HG02763 (cell line): ENCODE measurements at regions not wholly inside any gene's neighbourhood (a gene's known extent, or its start where the extent isn't known, plus 50 kb on each side); places are given as distances from the start of the nearest gene placed in this dataset.

Source experiments
- ATAC-seq: cut with Tn5 transposase; IDR thresholded peaks from one replicate; pipeline ENCODE4 v1.9.1; 2021; ENCODE audit warnings: mild to moderate bottlenecking, moderate library complexity; ENCODE audit not compliant: unreplicated experiment

DNA sequence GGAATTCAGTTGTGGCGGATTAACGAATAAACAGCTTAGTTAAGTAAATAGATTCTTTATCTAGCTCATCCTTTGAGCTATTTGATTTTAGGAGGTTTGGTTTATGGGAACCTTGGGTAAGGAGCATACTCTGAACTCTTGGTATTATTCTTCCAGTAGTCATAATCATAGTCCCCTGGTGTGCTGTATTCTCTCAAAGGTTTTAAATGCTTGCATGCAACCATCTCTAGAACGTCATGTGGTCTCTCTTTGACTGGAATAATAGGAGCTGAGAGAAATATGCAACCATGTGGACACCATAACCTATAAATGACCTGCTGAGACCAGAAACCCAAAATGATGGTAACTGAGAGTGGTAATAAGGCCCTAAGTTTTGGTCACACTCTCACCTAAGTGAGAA lies 951.6 kb upstream of the MIR17HG start:
- ATAC-seq, result no peak

DNA sequence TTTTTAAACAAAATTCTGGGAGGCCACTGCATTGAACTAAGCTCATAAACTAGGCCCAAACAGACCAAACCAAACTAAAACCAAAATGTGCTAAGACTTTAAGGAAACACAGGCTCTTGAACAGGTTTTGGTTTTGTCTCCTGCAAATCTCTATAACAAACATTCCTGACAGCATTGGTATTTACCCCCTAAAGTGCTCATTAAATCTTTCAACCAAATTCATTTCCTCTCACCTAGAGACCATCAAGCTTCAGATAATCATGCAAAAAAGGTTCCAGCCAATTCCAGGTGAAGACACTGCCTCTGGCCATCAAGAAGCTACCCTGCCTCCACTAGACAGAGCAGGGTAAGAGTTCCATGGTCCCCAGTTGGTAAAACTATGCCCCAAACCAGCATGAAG lies 951.2 kb upstream of the MIR17HG start:
- ATAC-seq, result no peak

DNA sequence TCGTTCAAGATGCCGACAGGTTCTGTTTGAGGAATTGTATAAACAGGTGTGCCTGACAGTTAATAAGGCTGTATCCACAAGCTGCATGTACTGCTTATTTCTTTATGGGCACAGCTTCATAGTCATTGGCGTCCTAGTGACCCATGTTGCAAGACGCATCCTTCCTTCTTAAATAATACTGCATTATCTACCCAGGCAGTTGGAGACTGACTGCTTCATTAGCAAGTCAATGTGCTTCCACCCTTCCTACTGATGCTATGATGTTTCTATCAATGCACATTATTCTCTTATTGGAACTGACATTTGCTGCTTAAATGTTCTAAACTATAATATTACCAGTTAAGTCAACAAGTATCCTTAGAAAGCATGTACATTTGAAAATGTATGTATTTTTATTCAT lies 950.0 kb upstream of the MIR17HG start:
- no peak for ATAC-seq

DNA sequence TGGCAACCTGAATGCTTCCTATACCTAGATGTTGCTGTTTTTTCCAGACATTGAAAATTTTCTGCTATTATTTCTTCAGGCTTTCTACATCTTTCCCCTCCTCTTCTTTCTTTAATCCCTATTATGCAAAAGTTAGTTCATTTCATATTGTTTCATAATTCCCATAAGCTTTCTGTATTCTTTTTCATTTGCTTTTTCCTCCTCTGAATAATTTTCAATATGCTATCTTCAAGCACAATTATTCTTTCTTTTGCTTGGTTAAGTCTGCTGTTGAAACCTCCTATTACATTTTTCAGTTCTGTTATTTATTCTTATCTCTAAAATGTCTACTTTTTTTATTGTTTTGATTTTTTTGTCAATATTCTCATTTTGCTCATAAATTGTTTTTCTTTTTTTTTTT lies 947.1 kb upstream of the MIR17HG start:
- ATAC-seq, result no peak

DNA sequence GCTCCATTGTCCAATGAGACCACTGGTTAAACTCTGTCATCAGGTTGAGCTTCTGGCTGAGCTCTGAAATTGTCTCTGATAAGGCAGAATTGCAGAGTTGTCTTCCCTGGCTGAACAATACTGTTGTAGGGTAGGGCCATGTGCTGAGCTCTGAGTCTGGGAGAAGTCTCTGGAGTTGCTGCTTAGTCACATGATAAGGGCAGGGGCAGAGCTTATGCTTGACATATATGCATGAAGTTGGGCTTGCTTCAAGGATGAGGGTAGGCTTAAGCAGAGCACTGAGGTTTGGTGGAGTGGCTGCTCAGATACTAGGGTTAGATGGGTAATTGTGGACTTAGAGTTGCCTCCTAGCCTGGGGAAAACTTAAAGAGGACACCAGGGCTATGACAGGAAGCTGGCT lies 946.3 kb upstream of the MIR17HG start:
- ATAC-seq, result no peak

DNA sequence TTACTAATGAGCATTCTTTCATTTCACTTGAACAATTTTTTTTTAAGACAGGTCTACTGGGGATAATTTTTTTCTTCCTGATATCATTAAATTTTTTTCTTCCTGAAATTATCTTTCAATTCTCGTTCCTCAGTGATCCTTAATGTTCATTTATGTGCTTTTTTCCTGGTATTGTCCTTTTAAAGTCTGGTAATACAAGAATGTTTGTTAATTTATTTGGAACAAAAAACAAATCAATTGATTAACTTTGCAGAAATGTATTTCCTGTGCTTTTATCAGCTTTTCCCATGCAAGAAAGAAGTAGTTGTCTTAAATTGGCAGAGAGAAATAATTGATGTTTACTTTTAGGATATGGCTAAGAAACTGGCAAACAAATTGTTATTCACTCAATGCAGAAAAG lies 945.4 kb upstream of the MIR17HG start:
- ATAC-seq, result no peak

DNA sequence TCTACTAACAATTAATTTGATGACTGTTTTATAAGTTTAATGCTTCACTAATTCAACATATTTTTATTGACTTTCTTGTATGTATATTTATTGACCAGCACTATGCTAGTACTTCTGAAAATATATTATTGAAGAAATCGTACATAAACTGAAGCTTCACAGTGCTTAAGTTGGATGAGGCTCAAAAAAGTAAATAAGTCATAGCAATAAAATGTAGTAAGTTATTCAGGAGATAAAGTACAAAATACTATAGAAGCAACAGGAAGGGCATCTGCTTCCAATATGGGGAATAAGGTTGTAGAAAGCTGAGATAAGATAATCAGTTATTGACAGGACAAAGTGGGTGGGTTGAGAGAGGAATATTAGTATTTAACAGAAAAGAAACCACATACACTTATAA lies 944.9 kb upstream of the MIR17HG start:
- ATAC-seq, result no peak

DNA sequence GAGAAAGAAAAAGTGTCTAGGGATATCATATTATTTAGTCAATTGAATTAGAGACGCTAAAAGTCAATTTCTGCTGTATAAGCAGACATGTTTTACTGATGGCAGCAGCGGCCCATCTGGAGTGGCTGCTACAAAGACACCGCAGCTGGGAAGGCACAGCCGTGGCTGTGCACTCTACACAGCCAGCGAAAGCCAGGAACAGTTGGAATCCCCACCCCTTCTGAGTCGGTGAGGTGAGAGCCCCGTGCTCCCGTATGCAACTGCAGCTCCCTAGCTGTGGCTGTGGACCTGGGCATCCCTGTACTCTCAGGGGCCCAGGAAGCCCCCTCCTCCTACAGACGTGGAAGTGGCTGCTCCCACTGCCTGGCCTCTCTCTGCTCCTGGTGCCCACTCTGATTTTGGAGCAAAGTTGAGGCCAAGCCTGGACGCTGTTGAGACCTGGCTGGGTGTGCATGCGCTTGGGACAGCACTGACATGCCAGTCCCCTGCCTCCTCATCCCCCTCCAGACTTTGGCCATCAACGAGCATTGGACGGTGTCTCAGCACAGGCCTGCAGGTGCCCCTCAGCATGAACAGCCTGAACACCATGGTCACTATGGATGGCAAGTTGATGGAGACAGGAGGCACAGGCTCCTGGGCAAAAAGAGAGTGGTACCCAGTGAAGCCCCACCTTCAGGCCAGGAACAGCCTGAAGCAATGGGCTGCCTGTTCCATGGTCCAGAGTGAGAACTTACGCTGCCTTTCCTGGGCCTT lies 944.0 kb upstream of the MIR17HG start:
- ATAC-seq, result no peak

DNA sequence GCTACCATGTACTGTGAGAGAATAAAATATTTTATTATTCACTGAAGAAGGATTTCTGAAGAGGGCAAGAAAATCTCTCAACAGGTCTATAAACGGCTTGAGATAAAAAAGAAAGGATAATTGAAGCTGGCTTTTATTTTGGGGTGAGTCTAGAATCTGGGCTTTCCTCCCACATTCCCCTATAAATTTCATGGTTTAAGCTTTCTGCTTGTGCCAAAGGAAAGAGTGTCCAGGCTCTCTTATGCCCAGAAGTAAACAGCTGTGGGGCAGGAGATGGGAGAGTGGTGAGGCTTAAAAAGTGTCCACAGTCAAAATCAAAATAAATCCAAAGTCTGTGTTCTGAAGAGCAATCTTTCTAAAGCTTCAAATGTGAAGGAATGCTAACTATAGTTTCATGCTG lies 942.2 kb upstream of the MIR17HG start:
- ATAC-seq, result no peak

DNA sequence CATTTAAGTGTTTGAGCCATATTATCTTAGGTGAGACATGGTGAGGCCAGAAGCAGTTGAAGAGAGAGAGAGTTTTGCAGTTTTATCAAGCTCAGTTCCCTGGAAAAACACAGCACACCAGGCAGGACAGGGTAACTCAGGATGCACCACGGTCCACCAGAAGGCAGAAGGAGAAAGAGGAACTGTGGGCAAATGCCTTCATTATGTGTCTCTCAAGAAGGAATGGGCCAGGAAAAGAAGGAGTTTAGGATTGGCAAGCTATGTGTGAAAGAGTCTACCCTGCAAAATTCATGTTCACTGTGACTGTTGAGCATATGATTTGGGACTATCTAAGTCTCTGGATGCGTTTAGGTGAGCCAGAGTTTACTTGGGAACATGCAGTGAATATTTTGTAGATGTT lies 934.5 kb upstream of the MIR17HG start:
- ATAC-seq, result no peak

DNA sequence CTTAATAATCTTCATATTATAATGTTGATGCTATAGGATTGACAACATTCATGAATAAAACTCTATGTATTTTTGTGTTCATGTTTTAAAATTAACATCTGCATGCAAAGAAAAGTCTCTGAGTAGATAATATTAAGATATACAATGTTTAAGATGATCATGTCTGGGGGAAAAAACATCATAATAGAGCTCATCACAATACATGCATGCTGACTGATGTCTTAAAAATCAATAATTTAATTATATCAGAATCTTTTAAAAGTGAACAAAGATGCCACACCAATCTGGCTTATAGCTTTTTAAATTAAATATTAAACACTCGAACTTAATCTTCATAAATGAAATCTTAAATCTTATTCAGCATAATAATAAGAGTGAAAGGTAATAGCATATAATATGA lies 933.9 kb upstream of the MIR17HG start:
- no peak for ATAC-seq

DNA sequence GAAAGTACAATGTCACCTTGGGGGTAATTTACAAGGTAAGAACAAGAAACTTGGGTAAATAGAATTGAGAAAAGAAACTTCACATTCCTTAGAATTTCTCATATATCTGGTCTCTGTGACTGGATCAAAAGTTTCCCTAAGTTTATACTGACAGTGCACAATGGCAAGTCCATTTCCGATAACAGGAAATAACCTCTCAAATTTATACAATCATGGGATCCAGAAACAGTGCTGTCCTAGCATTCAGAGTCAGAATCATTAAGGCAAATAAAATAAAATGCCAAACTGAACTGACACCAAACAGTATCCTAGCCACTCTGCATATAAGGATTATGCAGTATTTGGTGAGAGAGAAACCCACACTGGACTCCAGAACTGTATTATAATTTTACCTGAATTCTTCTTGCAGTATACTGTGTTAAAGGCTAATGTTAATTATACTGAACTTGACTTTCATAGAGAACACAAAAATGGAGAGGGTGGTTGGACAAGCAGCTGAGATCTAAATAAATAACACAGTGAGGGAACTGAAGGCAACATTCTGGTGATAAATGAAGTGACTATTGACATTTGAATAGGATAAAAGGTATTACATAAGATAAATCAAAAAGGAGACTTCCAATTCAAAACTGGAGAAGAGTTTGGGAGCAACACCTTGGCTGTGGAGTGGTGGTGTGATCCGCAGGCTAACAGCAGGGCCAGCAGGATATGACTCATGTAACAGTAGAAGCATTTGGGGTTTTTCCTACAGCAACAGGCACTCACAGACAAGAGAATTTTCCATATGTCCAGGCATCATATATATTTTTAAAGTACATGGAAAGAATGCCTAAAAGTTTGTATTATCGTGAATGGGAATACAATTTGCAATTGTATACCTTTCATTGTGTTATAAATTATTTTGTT lies 932.5 kb upstream of the MIR17HG start:
- ATAC-seq, result no peak

DNA sequence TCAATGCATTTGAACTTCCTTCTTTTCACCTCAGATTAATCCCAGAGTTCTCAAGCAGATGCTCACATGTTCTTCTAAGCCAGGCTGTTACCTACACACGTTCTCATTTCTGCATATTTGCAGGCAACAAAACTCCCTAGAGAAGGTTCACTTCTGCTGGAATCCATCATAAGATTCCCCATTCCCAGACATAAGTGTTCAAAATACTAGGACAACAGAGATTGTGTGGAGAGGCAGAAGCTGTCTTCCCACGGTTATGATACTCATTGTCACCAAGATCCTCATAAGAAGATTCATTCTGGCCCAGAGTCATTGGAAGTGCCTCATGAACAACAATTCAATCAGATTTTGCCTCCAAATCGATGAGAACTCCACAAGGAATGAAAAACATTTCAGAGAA lies 931.6 kb upstream of the MIR17HG start:
- ATAC-seq, result no peak

DNA sequence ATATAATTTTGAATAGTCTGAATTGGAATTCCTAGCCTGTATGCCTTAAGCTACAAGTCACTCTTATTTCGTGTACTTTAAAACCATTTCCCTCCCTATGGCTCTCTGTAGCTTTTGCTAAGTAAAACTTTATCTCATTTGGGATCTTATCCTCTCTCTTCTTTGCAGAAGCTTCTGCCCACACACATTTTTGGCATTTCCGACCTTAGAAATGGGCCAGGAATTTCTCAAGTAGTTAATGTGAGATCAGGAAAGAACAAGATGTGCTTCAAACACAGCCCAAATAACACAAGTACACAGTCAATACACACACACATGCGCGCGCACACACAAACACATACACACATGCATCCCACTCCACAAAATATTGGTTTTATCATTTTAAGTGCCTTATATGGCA lies 931.0 kb upstream of the MIR17HG start:
- ATAC-seq, result no peak

DNA sequence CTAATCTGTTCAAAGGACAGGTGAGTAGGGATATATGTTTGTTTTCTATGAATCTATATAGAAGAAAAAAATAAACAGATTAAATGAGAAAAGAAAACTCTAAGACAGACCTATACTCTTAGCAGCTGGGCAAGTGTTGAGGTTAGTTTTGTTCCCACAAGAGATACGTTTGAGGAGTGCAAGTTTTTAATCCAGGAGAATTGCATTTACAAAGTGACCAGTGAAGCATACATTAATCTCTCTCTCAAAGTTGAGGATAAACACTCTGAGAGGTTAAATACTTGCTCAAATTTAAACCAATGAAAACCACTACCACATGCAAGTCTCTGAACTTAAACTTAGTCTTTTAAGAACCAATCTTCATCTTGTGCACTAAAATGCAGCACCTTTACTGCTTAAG lies 930.5 kb upstream of the MIR17HG start:
- no peak for ATAC-seq

DNA sequence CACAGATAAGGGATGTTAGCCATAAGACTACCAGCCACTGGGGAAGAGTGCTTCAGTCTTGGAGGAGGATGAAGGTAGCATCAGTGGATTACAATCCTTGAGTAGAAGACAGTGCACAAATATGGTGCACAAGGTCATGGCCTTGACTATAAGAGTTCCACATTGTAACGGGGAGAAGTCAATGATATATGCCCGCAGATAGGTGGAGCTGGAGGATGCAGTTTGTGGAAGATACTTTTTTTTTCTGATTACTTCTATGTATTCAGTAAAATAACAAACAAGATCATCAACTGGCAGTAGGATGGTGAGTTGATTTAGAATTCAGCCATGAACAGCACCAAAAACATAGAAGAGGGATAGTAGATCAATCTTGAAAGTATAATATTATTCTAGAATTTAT lies 926.8 kb upstream of the MIR17HG start:
- ATAC-seq, result no peak

DNA sequence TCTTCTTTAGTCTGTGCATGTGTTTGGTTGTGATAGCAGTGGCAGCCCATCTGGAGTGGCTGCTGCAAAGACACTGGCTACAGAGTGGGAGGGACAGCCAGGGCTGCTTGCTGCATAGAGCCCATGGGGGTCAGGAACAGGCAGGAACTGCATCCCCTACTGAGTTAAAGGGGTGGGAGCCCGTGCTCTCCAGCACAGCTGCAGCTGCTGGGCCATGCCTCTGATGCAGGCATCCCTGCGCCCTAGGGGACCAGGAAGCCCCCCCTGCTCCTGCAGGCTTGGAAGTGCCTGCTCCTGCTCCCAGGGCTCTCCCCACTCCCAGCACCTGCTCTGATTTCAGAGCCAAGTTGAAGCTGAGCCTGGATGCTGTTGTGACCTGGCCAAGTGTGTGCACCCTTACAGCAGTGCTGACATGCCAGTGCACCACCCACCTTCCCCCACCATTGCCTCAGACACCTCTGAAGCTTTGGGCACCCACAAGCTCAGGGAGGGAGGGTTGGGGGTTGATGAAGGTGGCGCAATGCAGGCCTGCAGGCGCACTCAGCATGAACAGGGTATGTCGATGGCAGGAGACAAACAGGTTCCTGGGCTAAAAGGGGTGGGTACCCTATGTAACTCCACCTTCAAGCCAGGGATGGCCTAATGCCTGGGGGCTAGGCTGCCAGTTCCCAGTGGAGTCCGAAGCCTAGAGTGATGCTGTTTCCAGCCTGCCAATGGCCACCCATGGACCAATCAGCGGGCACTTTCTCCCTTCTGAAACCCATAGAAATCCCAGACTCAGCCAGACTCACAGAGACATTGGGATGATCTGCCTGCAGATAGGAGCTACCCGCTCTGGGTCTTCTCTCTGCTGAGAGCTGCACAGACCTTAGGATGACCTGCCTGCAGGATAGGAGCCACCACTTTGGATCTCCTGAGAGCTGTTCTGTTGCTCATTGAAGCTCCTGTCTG lies 919.9 kb upstream of the MIR17HG start:
- no peak for ATAC-seq

DNA sequence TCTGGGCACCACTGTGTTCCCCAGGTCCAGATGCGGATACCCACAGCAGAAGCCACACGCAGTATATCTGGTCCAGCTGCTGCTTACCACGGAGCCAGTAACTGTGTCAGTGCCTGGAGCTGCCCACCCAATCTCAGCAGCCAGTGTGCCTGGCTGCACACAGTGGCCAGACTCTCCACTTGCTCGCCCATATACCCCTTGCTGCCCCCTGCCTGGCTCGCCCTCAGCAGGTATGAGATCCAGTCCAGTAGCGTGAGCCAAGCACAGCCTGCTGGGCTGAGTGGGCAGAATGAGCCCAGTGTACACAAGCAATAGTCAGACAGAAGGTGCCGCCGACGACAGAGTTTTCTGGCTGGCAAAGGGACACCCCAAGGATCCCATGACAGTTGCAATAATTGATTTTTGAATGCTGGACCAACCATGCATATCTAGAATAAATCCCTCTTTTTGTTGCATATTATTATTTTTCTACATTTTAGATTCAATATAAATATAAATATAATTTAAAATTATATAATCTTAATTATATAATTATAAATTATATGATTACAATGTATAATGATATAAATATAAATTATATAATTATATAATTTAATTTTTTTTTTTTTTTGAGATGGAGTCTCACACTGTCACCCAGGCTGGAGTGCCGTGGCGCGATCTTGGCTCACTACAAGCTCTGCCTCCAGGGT lies 918.8 kb upstream of the MIR17HG start:
- no peak for ATAC-seq

DNA sequence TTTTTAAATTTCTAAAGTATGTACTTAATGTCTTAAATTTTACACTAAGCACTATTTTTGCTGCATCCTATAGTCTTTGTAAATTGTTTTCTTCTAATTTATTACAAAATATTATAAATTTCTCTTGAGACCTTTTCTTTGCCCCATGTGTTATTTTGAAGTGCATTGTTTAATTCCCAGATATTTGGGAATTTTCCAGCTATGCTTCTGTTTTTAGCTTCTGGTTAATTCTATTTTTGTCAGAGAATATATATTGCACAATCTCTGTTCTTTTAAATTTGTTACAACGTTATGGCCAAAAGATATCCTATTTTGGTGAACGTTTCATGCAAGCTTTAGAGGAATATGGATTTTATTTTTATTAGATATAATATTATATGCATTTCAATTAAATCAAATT lies 917.4 kb upstream of the MIR17HG start:
- no peak for ATAC-seq

DNA sequence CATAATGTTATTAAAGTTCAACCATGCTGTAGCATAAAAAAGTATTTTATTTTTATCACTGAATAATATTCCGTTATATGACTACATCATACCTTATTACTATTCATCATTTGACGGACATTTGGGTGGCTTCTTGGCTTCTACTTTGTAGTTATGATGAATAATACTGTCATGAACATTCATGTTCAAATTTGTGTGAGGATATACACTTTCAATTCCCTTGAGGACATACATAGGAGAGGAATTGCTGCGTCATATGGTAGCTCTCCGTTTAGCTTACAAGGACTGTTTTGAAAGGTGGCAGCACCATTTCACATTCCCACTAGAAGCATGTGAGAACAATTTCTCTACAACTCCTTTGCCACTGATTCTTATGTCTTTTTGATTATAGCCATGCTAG lies 910.8 kb upstream of the MIR17HG start:
- ATAC-seq, result no peak

DNA sequence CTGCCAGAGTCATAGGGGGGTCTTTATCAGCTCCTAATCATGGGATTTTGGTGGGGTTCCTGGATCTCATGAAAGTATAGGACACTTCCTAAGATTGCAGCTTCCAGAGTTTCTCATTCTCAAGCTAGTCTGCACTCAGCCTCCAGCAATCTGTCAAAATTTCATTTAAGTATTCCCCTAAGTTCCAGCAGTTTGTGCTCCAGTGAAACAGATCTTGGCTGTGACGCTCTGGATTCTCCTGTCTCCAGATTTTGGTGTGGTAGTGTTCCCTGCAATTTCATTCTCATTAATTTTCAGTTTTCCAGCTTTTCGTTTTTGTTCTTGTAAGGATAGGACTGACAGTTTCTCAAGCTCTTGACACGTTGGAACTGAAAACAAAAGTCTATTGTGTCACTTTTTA lies 908.9 kb upstream of the MIR17HG start:
- ATAC-seq, result no peak
